ENCODE measurements at regions not wholly inside any gene's neighbourhood (a gene's known extent, or its start where the extent isn't known, plus 50 kb on each side); places are given as distances from the start of the nearest gene placed in this dataset.

GRCh38 chr7:54161621-54162020 lies 380.6 kb upstream of the VSTM2A start:
- TF ChIP-seq CTCF (IDR thresholded peaks at IDR 0.05; ENCODE audit: insufficient read depth, missing control alignments): no peak
- DNase-seq (ENCODE audit: insufficient read length, low spot score) (no peak), FAIRE-seq (no peak)

GRCh38 chr7:54166419-54166818 lies 375.8 kb upstream of the VSTM2A start:
- TF ChIP-seq CTCF (IDR thresholded peaks at IDR 0.05; ENCODE audit: insufficient read depth, missing control alignments): no peak
- no peak for FAIRE-seq
- no peak for DNase-seq (ENCODE audit: insufficient read length, low spot score)

- no peak for FAIRE-seq
- no peak for DNase-seq (ENCODE audit: insufficient read length, low spot score)
- TF ChIP-seq CTCF (IDR thresholded peaks at IDR 0.05; ENCODE audit: insufficient read depth, missing control alignments): no peak
Observed at GRCh38 chr7:54179321-54180029, 362.7 kb upstream of the VSTM2A start.

GRCh38 chr7:54180796-54181195 lies 361.4 kb upstream of the VSTM2A start:
- no peak for TF ChIP-seq CTCF (IDR thresholded peaks at IDR 0.05; ENCODE audit: insufficient read depth, missing control alignments)
- FAIRE-seq (no peak), DNase-seq (ENCODE audit: insufficient read length, low spot score) (no peak)

GRCh38 chr7:54183055-54183454 lies 359.1 kb upstream of the VSTM2A start:
- FAIRE-seq (no peak), DNase-seq (ENCODE audit: insufficient read length, low spot score) (no peak)

GRCh38 chr7:54186336-54186735 lies 355.8 kb upstream of the VSTM2A start:
- no peak for TF ChIP-seq CTCF (IDR thresholded peaks at IDR 0.05; ENCODE audit: insufficient read depth, missing control alignments)
- DNase-seq (ENCODE audit: insufficient read length, low spot score) (no peak), FAIRE-seq (no peak)

More at GRCh38 chr7:54183055-54183454, 359.1 kb upstream of the VSTM2A start:
- TF ChIP-seq CTCF (IDR thresholded peaks at IDR 0.05; ENCODE audit: insufficient read depth, missing control alignments): no peak

- FAIRE-seq (no peak), DNase-seq (ENCODE audit: insufficient read length, low spot score) (no peak)
- no peak for TF ChIP-seq CTCF (IDR thresholded peaks at IDR 0.05; ENCODE audit: insufficient read depth, missing control alignments)
Observed at GRCh38 chr7:54187886-54188685, 354.1 kb upstream of the VSTM2A start.
